ENCODE measurements at regions not wholly inside any gene's neighbourhood (a gene's known extent, or its start where the extent isn't known, plus 50 kb on each side); places are given as distances from the start of the nearest gene placed in this dataset.

GRCh38 chr7:16129431-16130110 lies 291.8 kb downstream of the CRPPA start:
- H3K4me3 ChIP-seq (ENCODE audit: low read depth, low read length): no peak overlapping the region
- TF ChIP-seq CTCF (IDR thresholded peaks at IDR 0.05; ENCODE audit: low read depth, low read length): no peak

GRCh38 chr7:16123117-16123770 lies 298.1 kb downstream of the CRPPA start:
- no peak for TF ChIP-seq CTCF (IDR thresholded peaks at IDR 0.05; ENCODE audit: low read depth, low read length)
- no peak overlapping the region for H3K4me3 ChIP-seq (ENCODE audit: low read depth, low read length)

GRCh38 chr7:16121876-16122390 lies 299.4 kb downstream of the CRPPA start:
- TF ChIP-seq CTCF (IDR thresholded peaks at IDR 0.05; ENCODE audit: low read depth, low read length): no peak

GRCh38 chr7:16115374-16115773 lies 306.0 kb downstream of the CRPPA start:
- H3K4me3 ChIP-seq (ENCODE audit: low read depth, low read length): no peak overlapping the region
- TF ChIP-seq CTCF (IDR thresholded peaks at IDR 0.05; ENCODE audit: low read depth, low read length): no peak

More at GRCh38 chr7:16121876-16122390, 299.4 kb downstream of the CRPPA start:
- H3K4me3 ChIP-seq (ENCODE audit: low read depth, low read length): no peak overlapping the region

GRCh38 chr7:16114633-16115032 lies 306.7 kb downstream of the CRPPA start:
- TF ChIP-seq CTCF (IDR thresholded peaks at IDR 0.05; ENCODE audit: low read depth, low read length): no peak

GRCh38 chr7:16114071-16114470 lies 307.3 kb downstream of the CRPPA start:
- H3K4me3 ChIP-seq (ENCODE audit: low read depth, low read length): no peak overlapping the region
- TF ChIP-seq CTCF (IDR thresholded peaks at IDR 0.05; ENCODE audit: low read depth, low read length): no peak

More at GRCh38 chr7:16114633-16115032, 306.7 kb downstream of the CRPPA start:
- H3K4me3 ChIP-seq (ENCODE audit: low read depth, low read length): no peak overlapping the region

GRCh38 chr7:16113058-16113457 lies 308.3 kb downstream of the CRPPA start:
- TF ChIP-seq CTCF (IDR thresholded peaks at IDR 0.05; ENCODE audit: low read depth, low read length): no peak
- no peak overlapping the region for H3K4me3 ChIP-seq (ENCODE audit: low read depth, low read length)
